NCI-H187 treated with DMSO at 0.1 percent for 48 hours (cell line): ENCODE measurements at regions not wholly inside any gene's neighbourhood (a gene's known extent, or its start where the extent isn't known, plus 50 kb on each side); places are given as distances from the start of the nearest gene placed in this dataset.

Experiments used
- DNase-seq: peaks from one replicate; lab custom pipeline; 2025; lab: John Stamatoyannopoulos, UW

GRCh38 chr12:96134200-96134599 is 60.0 kb upstream of the ELK3 start:
- no peak for DNase-seq

GRCh38 chr12:96136161-96136560 is 58.0 kb upstream of the ELK3 start:
- no peak for DNase-seq

DNA sequence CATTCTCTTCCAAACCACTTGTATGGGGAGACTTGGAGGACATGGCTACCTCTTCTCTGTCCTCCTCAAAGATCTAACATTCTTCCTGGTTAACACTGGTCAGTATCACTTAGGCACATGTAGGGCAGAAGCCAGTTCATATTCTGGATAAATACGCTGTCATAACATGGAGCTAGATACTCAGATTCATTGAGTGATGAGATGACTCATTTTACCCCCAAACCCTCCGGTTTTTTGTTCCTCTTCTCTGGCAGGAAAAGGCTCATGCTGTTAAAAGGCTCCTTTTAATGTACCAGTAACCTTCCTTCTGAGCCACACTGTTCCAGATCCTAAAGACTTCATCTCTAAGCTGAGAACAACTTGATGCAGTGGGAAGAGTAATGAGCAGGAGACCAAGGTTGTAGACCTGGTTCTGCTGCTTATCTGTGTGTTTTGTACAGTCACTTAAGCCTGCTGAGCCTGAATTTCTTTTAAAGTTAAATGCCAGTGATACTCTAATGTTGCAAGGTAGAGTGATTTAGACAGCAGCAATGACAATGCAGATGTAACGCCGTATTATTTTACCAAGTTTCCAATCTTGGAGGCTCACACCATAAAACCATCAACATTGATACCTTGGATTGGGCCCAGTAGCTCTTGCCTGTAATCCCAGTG is 57.3 kb upstream of the ELK3 start:
- no peak for DNase-seq

DNA sequence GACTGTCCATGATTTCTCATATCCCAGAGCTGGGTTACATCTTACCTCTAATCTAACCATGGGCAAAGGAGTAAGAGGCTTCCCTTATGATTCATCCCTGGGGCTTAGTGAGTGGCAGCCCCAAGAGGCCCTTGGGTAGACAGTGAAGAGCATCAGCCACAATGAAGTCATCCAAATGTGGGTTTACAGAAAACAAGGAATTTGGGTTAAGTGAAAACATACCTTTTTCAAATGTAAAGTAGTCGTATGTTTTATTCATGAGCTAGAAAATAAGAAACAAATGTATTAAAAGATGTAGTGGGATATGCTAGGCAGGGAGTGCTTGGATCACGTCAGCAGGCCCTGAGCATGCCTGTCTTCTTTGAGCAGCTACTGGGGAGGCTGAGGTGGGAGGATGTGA is 54.0 kb upstream of the ELK3 start:
- no peak for DNase-seq

- no peak for DNase-seq
These were observed 52.8 kb upstream of the ELK3 start for GRCh38 chr12:96141216-96141912.

GRCh38 chr12:96143392-96143791 is 50.8 kb upstream of the ELK3 start:
- no peak for DNase-seq

GRCh38 chr12:96143827-96144565 is 50.2 kb upstream of the ELK3 start:
- no peak for DNase-seq
